8988T (cell line): ENCODE measurements at regions not wholly inside any gene's neighbourhood (a gene's known extent, or its start where the extent isn't known, plus 50 kb on each side); places are given as distances from the start of the nearest gene placed in this dataset.

Experiments used
- DNase-seq: peaks from one replicate; pipeline ENCODE4 v3.0.0; 2011

- DNase-seq = no peak
Observed at GRCh38 chr9:115373710-115374045, 255.7 kb upstream of the TNC start.

GRCh38 chr9:115374724-115375268 is 256.8 kb upstream of the TNC start:
- DNase-seq = no peak

- DNase-seq = no peak
Observed at GRCh38 chr9:115378241-115378640, 260.3 kb upstream of the TNC start.

- DNase-seq = no peak
Observed at GRCh38 chr9:115378758-115379157, 260.8 kb upstream of the TNC start.

- no peak for DNase-seq
Observed at GRCh38 chr9:115379719-115380118, 261.8 kb upstream of the TNC start.

- no peak for DNase-seq
Observed at GRCh38 chr9:115382865-115383264, 264.9 kb upstream of the TNC start.

- DNase-seq = no peak
Observed at GRCh38 chr9:115385383-115386122, 267.6 kb upstream of the TNC start.

GRCh38 chr9:115386963-115387770 is 269.2 kb upstream of the TNC start:
- DNase-seq = no peak

- no peak for DNase-seq
Observed at GRCh38 chr9:115391168-115391825, 273.3 kb upstream of the TNC start.

- no peak for DNase-seq
Observed at GRCh38 chr9:115393976-115394775, 276.2 kb upstream of the TNC start.

- DNase-seq = no peak
Observed at GRCh38 chr9:115395511-115396021, 277.6 kb upstream of the TNC start.

GRCh38 chr9:115396071-115396529 is 278.1 kb upstream of the TNC start:
- no peak for DNase-seq

GRCh38 chr9:115397591-115398312 is 279.8 kb upstream of the TNC start:
- no peak for DNase-seq

GRCh38 chr9:115398313-115398650 is 280.3 kb upstream of the TNC start:
- no peak for DNase-seq

GRCh38 chr9:115398996-115399395 is 281.0 kb upstream of the TNC start:
- DNase-seq = no peak

GRCh38 chr9:115400796-115401195 is 282.8 kb upstream of the TNC start:
- no peak for DNase-seq

GRCh38 chr9:115401756-115402327 is 283.9 kb upstream of the TNC start:
- no peak for DNase-seq

GRCh38 chr9:115403753-115404152 is 285.8 kb upstream of the TNC start:
- no peak for DNase-seq

GRCh38 chr9:115404311-115404710 is 286.4 kb upstream of the TNC start:
- DNase-seq = no peak

GRCh38 chr9:115411516-115411915 is 293.6 kb upstream of the TNC start:
- DNase-seq = no peak

- no peak for DNase-seq
Observed at GRCh38 chr9:115411993-115412452, 294.1 kb upstream of the TNC start.
